Muscle layer of duodenum (tissue), 2 donors: ENCODE measurements at regions not wholly inside any gene's neighbourhood (a gene's known extent, or its start where the extent isn't known, plus 50 kb on each side); places are given as distances from the start of the nearest gene placed in this dataset.

Experiments used
- H3K27ac ChIP-seq: one replicate; pipeline ENCODE4 v1.7.0; 2013; ENCODE audit warnings: mild to moderate bottlenecking, low read length
- H3K27me3 ChIP-seq: one replicate; pipeline ENCODE4 v1.7.0; 2013; ENCODE audit warnings: low read depth, mild to moderate bottlenecking, control low read depth, low read length
- H3K36me3 ChIP-seq, 2 donors: one replicate each; pipeline ENCODE4 v1.7.0; 2013; ENCODE audit warnings: low read length in 2 of 2, control low read depth in 1 of 2, mild to moderate bottlenecking in 1 of 2; ENCODE audit not compliant: insufficient read depth in 2 of 2, control insufficient read depth in 1 of 2
- H3K4me1 ChIP-seq, 2 donors: one replicate each; pipeline ENCODE4 v1.7.0; 2013; ENCODE audit warnings: low read length in 2 of 2, mild to moderate bottlenecking in 2 of 2, control low read depth in 1 of 2, moderate library complexity in 1 of 2; ENCODE audit not compliant: insufficient read depth in 2 of 2, control insufficient read depth in 1 of 2
- H3K4me3 ChIP-seq, 2 donors: one replicate each; pipeline ENCODE4 v1.7.0; 2013; ENCODE audit warnings: low read length in 2 of 2, low read depth in 1 of 2, mild to moderate bottlenecking in 1 of 2
- H3K9me3 ChIP-seq, 2 donors: one replicate each; pipeline ENCODE4 v1.7.0; 2013; ENCODE audit warnings: low read length in 2 of 2, control low read depth in 1 of 2, mild to moderate bottlenecking in 1 of 2; ENCODE audit not compliant: control insufficient read depth in 1 of 2
- donor health status: healthy.

DNA sequence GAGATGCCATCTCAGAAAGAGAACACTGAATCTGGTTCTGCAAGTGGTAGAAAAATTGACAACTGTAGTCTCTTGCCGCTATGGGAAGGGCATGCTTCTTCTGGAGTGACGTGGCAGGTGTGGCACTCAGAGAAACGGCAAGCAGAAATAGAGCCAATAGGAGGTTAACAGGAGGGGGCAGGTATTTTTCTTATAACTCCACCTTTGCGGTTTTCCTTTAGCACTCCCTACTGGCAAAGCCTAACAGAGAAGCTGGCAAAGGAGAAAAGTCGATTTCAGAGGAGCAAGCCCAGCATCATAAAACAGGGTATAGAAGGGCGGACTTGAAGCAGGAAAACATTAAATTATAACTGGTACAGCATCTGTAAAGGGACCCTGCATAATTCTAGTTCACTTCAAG is 1382.2 kb downstream of the PCDH18 start:
- peaks cover 0 to 7% of the 10 kb centered on the region in 2 donors for H3K9me3 ChIP-seq
- H3K36me3 ChIP-seq, result no peaks in the 10 kb centered on the region
- H3K4me3 ChIP-seq, result no peak overlapping the region
- H3K4me1 ChIP-seq, result no peaks in the 10 kb centered on the region
- no peak overlapping the region for H3K27ac ChIP-seq
- no peaks in the 10 kb centered on the region for H3K27me3 ChIP-seq

DNA sequence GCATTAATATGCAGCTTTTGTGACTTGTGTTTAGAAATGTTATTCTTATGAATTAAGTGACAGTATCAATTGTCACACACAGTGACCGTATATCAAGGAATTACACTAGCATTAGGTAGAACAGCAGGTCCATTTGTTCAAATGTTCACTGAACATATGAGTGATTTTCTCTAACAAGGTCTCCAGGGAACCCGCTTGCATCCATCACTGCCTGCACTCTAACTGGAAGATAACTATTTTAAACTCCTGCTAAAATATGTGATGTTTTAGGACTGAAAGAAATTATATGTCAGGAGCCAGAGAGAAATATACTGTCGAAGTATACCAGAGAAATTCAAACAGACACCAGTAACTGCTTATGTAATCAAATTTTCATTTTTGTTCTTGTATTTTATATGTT is 1395.7 kb downstream of the PCDH18 start:
- no peaks in the 10 kb centered on the region for H3K36me3 ChIP-seq

DNA sequence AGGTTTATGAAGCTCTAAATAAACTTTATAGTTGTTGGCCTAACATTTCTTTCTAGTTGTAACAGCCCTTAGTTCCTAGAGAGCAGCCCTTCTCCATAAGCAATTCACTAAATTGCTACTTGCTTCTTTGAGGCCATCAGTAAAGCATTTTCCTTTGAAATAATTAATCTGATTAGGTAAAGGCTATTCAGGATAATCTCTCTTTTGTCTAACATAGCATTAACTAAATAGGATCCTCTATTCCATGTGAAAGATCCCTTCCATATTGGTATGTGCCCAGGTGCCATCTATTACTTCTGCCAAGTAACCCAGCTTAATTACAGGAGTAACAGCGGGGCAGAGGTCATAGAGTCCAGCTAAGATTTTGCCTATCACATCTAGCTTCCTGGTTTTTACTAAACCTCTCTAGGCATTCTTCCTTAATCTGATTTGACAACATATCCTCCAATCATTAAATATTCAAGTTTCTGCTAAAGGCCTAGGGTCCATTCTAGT is 1408.0 kb downstream of the PCDH18 start:
- no peaks in the 10 kb centered on the region for H3K27me3 ChIP-seq
- H3K27ac ChIP-seq, result no peak overlapping the region
- H3K4me1 ChIP-seq, result no peaks in the 10 kb centered on the region
- H3K9me3 ChIP-seq, result no peaks in the 10 kb centered on the region
- no peaks in the 10 kb centered on the region for H3K36me3 ChIP-seq
- no peak overlapping the region for H3K4me3 ChIP-seq

More for the DNA sequence above, 1395.7 kb downstream of the PCDH18 start:
- Histone ChIP-seq H3K9me3 (no peaks in the 10 kb centered on the region), H3K27ac (no peak overlapping the region), H3K27me3 (no peaks in the 10 kb centered on the region), H3K4me3 (no peak overlapping the region), H3K4me1 (no peaks in the 10 kb centered on the region)

DNA sequence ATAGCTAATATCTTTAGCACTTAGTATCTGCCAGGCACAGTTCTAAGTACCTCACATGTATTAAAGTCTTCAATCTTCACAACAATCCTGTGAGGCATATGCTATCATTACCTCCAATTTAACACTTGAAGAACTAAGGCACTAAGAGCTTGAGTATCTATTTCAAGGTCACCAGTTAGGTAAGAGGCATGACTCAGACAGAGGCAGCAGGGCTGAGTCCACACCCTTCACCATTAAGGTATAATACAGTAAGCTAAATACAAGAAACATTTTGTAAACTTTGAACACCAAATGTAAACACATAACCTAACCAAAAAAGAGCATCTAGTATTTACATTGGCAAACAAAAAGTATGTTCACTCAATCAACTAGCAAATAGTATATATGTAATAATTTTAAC is 1410.9 kb downstream of the PCDH18 start:
- Histone ChIP-seq H3K9me3 (no peaks in the 10 kb centered on the region), H3K4me3 (no peak overlapping the region), H3K27ac (no peak overlapping the region), H3K36me3 (no peaks in the 10 kb centered on the region), H3K4me1 (no peaks in the 10 kb centered on the region), H3K27me3 (no peaks in the 10 kb centered on the region)

DNA sequence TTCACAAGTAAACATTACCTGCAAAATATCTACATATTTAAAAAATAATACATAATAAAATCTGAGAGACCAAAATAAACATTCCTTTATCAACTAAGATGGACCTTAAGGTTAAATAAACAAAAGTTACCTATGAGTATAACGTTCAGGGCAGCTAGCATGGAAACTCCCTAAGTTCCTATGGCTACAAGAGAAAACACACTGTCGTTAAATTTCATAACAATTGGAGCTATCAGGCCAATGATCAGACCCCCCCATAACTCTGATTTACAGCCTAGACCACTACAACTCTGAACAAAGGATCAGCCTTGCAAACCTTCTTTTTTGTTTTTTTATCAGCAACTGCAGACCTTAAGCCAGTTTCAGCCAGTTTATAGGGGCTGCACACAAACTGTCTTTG is 1418.4 kb downstream of the PCDH18 start:
- no peaks in the 10 kb centered on the region for H3K4me1 ChIP-seq
- no peak overlapping the region for H3K27ac ChIP-seq
- H3K27me3 ChIP-seq, result no peaks in the 10 kb centered on the region
- H3K9me3 ChIP-seq, result no peaks in the 10 kb centered on the region
- H3K4me3 ChIP-seq, result no peak overlapping the region
- H3K36me3 ChIP-seq, result no peaks in the 10 kb centered on the region

DNA sequence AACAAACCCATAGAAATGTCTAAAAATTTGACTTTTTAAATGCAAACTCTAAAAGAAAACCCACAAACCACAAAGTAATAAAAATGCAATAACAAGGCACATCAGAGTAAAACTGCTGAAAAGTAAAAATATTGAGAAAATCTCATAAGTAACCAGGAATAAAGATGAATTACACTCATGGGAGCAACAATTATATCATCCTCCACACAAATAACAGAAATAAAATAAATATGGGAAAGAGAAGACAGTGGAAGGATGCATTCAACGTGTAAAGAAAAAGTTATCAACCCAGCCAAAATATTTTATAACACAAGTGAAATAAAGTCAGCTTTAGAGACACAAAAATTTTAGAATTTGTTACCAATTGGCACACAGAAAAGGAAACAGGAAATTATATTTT is 1420.2 kb downstream of the PCDH18 start:
- Histone ChIP-seq H3K27ac (no peak overlapping the region), H3K4me1 (no peaks in the 10 kb centered on the region), H3K9me3 (no peaks in the 10 kb centered on the region), H3K27me3 (no peaks in the 10 kb centered on the region), H3K36me3 (no peaks in the 10 kb centered on the region), H3K4me3 (no peak overlapping the region)

DNA sequence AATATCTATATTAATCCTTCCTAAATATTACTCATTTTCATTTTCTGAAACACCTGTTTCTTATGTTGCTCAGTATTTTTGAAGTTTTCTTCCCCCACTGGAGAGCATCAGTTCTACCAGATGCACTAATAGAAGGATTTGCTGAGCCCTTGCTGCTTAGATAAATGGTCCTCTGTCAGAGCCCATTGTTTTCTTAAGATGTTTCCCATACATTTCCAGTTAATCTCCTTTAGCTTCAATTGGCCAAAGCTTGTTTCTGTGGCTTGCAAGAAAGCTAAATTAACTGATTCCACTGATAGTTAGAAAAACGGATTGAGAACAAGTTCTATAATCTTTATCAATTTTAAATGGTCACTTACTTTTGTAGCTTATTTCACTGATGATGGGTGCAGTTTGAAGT is 1425.5 kb downstream of the PCDH18 start:
- H3K9me3 ChIP-seq, result no peaks in the 10 kb centered on the region
- H3K27ac ChIP-seq, result no peak overlapping the region
- no peaks in the 10 kb centered on the region for H3K27me3 ChIP-seq
- no peaks in the 10 kb centered on the region for H3K36me3 ChIP-seq
- no peak overlapping the region for H3K4me3 ChIP-seq
- H3K4me1 ChIP-seq, result no peaks in the 10 kb centered on the region

DNA sequence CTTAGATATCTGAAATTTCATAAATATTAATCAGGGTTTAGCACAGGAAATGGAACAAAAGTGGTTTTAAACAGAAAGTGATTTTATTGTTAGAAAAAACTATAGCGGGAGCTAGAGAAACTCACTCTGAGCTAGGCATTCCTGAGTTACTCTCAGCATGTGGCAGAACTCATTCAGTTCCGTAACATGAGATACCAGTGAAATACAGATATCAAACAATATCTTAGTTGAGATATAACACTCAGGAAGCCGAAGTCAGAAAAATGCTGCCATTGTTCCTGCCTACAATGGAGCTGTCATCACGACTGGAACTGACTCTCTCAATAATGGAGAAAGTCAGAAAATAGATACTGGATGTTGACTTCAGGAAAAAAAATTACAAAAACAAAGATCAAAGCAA is 1428.7 kb downstream of the PCDH18 start:
- Histone ChIP-seq H3K9me3 (no peaks in the 10 kb centered on the region), H3K4me1 (no peaks in the 10 kb centered on the region), H3K27ac (no peak overlapping the region), H3K36me3 (no peaks in the 10 kb centered on the region), H3K27me3 (no peaks in the 10 kb centered on the region), H3K4me3 (no peak overlapping the region)

DNA sequence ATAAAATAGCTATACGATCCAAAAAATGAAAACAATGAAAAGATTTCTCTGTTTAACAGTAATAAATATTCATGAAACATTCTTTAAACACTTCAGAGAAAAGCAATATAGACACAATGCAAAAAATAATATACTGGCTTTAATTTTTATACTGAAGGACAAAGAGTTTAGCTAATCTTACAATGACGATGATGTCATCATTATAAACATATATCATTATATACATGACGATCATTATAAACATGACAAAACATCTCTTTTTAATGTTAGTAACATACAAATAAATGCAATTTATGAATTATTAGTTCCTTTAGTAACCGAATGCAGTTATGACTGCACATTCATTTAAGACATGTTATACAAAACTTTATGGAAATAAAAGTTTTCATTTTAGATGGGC is 1434.6 kb downstream of the PCDH18 start:
- H3K4me1 ChIP-seq, result no peaks in the 10 kb centered on the region
- H3K4me3 ChIP-seq, result no peak overlapping the region
- H3K27me3 ChIP-seq, result no peaks in the 10 kb centered on the region
- no peak overlapping the region for H3K27ac ChIP-seq
- H3K36me3 ChIP-seq, result no peaks in the 10 kb centered on the region
- no peaks in the 10 kb centered on the region for H3K9me3 ChIP-seq

DNA sequence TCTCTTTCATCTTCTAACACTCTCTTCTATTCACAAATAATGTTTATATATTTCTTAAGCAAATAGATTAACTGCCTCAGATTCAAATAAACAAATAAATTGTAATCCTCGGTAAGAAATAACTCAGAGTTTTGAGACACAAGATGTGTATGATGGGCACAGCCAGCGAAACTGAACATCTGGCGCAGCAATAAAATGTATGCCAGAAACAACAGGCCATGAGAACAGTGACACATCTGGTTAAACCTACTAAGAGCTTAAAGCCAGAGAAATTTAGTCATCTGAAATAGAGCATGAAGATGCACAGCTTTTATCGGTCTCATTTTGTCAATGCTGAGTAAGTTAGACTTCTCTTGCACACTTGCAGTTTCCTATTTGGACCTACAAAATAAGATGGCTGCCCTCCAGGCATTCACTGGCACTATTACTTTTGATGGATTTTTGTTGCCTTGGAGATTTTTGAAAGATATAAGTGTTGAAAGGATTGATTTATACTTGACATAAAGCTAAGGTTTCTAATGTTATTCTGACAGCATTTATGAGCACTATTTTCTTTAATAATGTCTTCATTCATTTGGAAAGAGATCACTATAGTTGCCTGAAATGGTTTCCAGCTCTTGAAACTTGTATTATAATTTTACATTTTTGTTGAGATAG is 1444.0 kb downstream of the PCDH18 start:
- Histone ChIP-seq H3K4me3 (no peak overlapping the region), H3K9me3 (no peaks in the 10 kb centered on the region), H3K36me3 (no peaks in the 10 kb centered on the region), H3K4me1 (no peaks in the 10 kb centered on the region), H3K27ac (no peak overlapping the region), H3K27me3 (no peaks in the 10 kb centered on the region)

DNA sequence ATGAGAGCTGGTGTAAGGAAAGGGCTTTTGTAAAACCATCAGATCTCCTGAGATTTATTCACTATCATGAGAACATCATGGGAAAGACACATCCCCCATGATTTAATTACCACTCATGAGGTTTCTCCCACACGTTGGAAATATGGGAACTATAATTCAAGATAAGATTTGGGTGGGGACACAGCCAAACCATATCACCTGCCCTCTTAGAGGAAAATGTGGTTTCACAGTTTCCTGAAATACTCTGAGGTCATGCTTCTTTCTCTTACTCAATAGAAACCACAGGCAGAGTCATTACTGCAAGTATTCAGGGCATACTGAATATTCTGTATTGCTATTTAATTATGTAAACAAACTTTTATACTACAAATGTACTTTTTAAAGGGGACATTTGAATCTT is 1453.3 kb downstream of the PCDH18 start:
- Histone ChIP-seq H3K36me3 (no peaks in the 10 kb centered on the region), H3K27me3 (no peaks in the 10 kb centered on the region), H3K4me3 (no peak overlapping the region), H3K27ac (no peak overlapping the region), H3K9me3 (no peaks in the 10 kb centered on the region), H3K4me1 (no peaks in the 10 kb centered on the region)

DNA sequence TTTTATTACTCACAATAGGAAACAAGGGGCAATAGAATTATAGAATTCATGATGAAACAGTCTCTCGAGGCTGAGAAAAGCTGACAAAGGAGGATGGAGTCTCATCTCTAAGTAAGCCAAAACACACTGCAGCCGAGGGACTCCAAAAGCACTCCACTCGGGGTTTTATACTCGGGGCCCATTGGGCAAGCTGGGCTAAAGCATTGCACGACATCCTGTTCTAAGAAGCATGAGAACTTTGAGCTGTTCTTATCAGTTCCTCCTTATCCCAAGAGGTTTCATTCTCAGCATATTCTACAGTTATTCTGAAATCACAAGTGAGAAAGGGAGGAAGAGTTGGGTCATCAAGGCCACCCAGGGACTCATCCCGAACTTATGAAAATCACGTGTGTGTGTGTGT is 1475.5 kb downstream of the PCDH18 start:
- no peak overlapping the region for H3K4me3 ChIP-seq
- no peaks in the 10 kb centered on the region for H3K4me1 ChIP-seq
- H3K9me3 ChIP-seq, result no peaks in the 10 kb centered on the region
- H3K36me3 ChIP-seq, result no peaks in the 10 kb centered on the region
- no peak overlapping the region for H3K27ac ChIP-seq
- no peaks in the 10 kb centered on the region for H3K27me3 ChIP-seq
